Upper lobe of left lung (tissue), 6 donors: ENCODE measurements at regions not wholly inside any gene's neighbourhood (a gene's known extent, or its start where the extent isn't known, plus 50 kb on each side); places are given as distances from the start of the nearest gene placed in this dataset.
"Not testable (repeated sequence)": the region's sequence is repeated elsewhere in the genome, so short reads cannot be mapped to it uniquely, and the experiment has no call there.

Experiments
- ATAC-seq, 2 donors: fragments of 200-7000 bp; cut with Tn5 transposase; one replicate each; pipeline ENCODE4 v1.9.1; 2022; ENCODE audit warnings: mild to moderate bottlenecking in 2 of 2, moderate library complexity in 2 of 2; ENCODE audit not compliant: low FRiP score in 2 of 2
- DNase-seq, 2 donors: peaks; one replicate each; pipeline ENCODE4 v3.0.0-alpha.2; 2019 to 2020
- H3K27ac ChIP-seq, 4 donors: fragments of 200-600 bp; sonication (generic); one replicate each; pipeline ENCODE4 v1.5.1; 2016 to 2019
- H3K27me3 ChIP-seq, 4 donors: fragments of 200-600 bp; sonication (generic); one replicate each; pipeline ENCODE4 v1.5.1; 2017 to 2019
- H3K36me3 ChIP-seq, 4 donors: fragments of 200-600 bp; sonication (generic); one replicate each; pipeline ENCODE4 v1.5.1; 2016 to 2019
- H3K4me1 ChIP-seq, 4 donors: fragments of 200-600 bp; sonication (generic); one replicate each; pipeline ENCODE4 v1.5.1; 2018 to 2019
- H3K4me3 ChIP-seq, 4 donors: fragments of 200-600 bp; sonication (generic); one replicate each; pipeline ENCODE4 v1.5.1; 2017 to 2019; ENCODE audit warnings: mild to moderate bottlenecking in 2 of 4, moderate library complexity in 1 of 4
- H3K9me3 ChIP-seq, 4 donors: fragments of 200-600 bp; sonication (generic); one replicate each; pipeline ENCODE4 v1.5.1; 2018 to 2019
- EP300 ChIP-seq, 4 donors: sonication (generic); formaldehyde crosslinking; IDR thresholded peaks; one replicate each; pipeline ENCODE4 v1.5.1; 2017; ENCODE audit warnings: antibody characterized with exemption in 4 of 4, control low read depth in 2 of 4
- POLR2A ChIP-seq, 4 donors: fragments of 450-650 bp; IDR thresholded peaks; one replicate each; pipeline ENCODE4 v1.5.1; 2016 to 2017; ENCODE audit warnings: antibody characterized with exemption in 4 of 4, mild to moderate bottlenecking in 2 of 4
- POLR2AphosphoS5 ChIP-seq, 2 donors: sonication (generic); formaldehyde crosslinking; IDR thresholded peaks; one replicate each; pipeline ENCODE4 v1.5.1; 2017; ENCODE audit warnings: antibody characterized with exemption in 2 of 2
- WGBS, 2 donors: methylation state at CpG; one replicate each; pipeline ENCODE4 v1.1.5; 2017 to 2018; 5-methylcytosine and 5-hydroxymethylcytosine counted together
- TF ChIP-seq, protein P1 (sequence below), 6 experiments: fragments of 450-650 bp in 4 of 6; fragments of 200-600 bp in 2 of 6; sonication (generic) in 2 of 6; IDR thresholded peaks; one replicate each; pipeline ENCODE4 v1.5.1; 2016 to 2019; ENCODE audit warnings: antibody characterized with exemption in 6 of 6
- donor health status: DM: no; HTN: no; CAD: no; lungs with moderate emphysema.
- donor health status: DM: no; HTN: yes; CAD: no; lungs with severe emphysema.

DNA sequence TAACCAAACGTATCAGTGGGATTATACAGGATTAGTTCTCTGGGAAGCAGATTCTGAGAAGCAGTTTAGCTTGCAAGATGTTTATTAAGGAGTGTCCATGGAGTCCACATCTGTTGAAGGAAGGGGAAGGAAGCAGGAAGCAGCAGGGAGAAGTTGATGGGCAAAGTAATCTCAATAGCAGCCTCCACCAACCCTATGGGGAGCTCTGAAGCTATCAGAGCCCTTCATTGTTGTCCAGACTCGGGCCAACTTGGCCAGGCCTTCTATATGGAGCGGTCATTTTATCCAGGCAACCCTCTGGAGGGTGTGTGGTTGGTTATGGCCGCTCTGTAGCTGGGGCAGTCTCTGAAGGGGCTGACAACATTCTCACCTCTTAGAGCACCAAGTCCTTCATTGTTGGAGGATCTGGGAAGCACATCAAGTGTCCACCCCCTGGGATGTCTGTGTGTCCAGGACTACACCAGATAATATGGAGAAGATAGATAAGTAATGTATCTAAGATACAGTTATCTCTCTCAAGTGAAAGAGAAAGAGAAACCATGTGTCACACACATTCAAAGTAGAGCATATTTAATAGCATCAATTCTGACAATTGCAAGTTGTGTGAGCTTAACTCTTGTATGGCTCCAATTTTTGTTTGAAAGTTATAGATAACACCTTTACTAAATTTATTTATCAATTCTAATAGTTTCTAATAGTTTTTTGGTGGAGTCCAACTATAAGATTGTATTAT is 101.7 kb upstream of the TRIM77 start:
- peaks cover 0 to 6% (median 0%) of the 10 kb centered on the region in 4 donors for H3K4me1 ChIP-seq
- 61 to 65% methylated on average over 4 of the region's 4 CpGs for WGBS, 2 donors
- H3K36me3 ChIP-seq = no peaks in the 10 kb centered on the region
- TF ChIP-seq, protein P1, sequence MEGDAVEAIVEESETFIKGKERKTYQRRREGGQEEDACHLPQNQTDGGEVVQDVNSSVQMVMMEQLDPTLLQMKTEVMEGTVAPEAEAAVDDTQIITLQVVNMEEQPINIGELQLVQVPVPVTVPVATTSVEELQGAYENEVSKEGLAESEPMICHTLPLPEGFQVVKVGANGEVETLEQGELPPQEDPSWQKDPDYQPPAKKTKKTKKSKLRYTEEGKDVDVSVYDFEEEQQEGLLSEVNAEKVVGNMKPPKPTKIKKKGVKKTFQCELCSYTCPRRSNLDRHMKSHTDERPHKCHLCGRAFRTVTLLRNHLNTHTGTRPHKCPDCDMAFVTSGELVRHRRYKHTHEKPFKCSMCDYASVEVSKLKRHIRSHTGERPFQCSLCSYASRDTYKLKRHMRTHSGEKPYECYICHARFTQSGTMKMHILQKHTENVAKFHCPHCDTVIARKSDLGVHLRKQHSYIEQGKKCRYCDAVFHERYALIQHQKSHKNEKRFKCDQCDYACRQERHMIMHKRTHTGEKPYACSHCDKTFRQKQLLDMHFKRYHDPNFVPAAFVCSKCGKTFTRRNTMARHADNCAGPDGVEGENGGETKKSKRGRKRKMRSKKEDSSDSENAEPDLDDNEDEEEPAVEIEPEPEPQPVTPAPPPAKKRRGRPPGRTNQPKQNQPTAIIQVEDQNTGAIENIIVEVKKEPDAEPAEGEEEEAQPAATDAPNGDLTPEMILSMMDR (IDR thresholded peaks at IDR 0.05) = no peak
- no peak for TF ChIP-seq POLR2A (IDR thresholded peaks at IDR 0.05)
- TF ChIP-seq POLR2AphosphoS5 (IDR thresholded peaks at IDR 0.05) = no peak
- no peak for TF ChIP-seq EP300 (IDR thresholded peaks at IDR 0.05)
- H3K27ac ChIP-seq = no peak overlapping the region
- H3K4me3 ChIP-seq = no peak overlapping the region
- no peaks in the 10 kb centered on the region for H3K9me3 ChIP-seq
- DNase-seq (no peak), ATAC-seq (peak in 1 of 2 donors; percentile 59)
- no peaks in the 10 kb centered on the region for H3K27me3 ChIP-seq

DNA sequence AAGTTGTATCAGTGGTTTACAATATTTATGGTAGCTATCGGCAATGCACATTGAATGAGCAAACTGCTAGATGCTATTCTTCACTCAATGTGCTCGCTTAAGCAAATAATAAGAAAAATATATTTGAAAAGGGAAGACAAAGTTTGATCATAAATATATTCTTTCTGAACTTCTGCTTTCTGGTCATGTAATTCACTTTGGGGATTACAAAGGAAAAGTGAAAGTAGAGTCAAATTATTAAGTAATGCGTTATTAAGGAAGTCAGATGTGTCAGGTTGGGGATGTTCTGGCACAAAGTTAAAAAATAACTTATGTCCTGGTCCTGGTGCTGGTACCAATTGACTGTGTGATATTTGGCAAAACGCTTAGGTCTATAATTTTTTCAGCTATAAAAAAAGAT is 98.0 kb upstream of the TRIM77 start:
- H3K4me3 ChIP-seq = no peak overlapping the region
- no peaks in the 10 kb centered on the region for H3K36me3 ChIP-seq
- H3K27ac ChIP-seq = no peak overlapping the region
- WGBS, 2 donors = 55 to 63% methylated on average over 4 of the region's 4 CpGs
- TF ChIP-seq, protein P1 (IDR thresholded peaks at IDR 0.05) = no peak
- TF ChIP-seq EP300 (IDR thresholded peaks at IDR 0.05) (no peak), POLR2A (IDR thresholded peaks at IDR 0.05) (no peak), POLR2AphosphoS5 (IDR thresholded peaks at IDR 0.05) (no peak)
- H3K4me1 ChIP-seq = peaks cover 0 to 6% (median 0%) of the 10 kb centered on the region in 4 donors
- H3K9me3 ChIP-seq = no peaks in the 10 kb centered on the region
- ATAC-seq (no peak), DNase-seq (no peak)
- no peaks in the 10 kb centered on the region for H3K27me3 ChIP-seq

DNA sequence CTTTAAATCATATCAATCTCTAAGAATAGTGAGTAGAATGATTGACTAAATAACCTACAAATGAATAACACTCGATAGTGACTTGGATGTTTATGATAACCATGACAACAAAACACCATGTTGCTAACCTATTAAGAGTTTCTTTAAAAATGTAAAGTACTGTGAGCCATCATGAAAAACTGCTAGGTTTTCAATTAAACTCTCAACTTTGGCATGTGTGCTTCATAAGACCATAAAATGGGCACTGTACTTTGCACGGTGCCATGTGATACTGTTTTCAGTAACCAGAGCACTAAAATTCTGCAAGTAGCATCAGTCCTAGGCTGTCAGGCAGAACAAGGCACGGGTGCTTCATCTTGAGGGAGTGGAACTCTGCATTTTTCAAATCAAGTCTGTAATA is 96.2 kb upstream of the TRIM77 start:
- H3K36me3 ChIP-seq = no peaks in the 10 kb centered on the region
- WGBS, 2 donors = 81 to 83% methylated on average over 3 of the region's 3 CpGs
- TF ChIP-seq EP300 (IDR thresholded peaks at IDR 0.05) (no peak), POLR2AphosphoS5 (IDR thresholded peaks at IDR 0.05) (no peak), POLR2A (IDR thresholded peaks at IDR 0.05) (no peak)
- TF ChIP-seq, protein P1 (IDR thresholded peaks at IDR 0.05) = no peak
- H3K27ac ChIP-seq = no peak overlapping the region
- H3K4me1 ChIP-seq = peaks cover 0 to 6% (median 0%) of the 10 kb centered on the region in 4 donors
- no peaks in the 10 kb centered on the region for H3K27me3 ChIP-seq
- DNase-seq (no peak), ATAC-seq (no peak)
- no peaks in the 10 kb centered on the region for H3K9me3 ChIP-seq
- H3K4me3 ChIP-seq = no peak overlapping the region

DNA sequence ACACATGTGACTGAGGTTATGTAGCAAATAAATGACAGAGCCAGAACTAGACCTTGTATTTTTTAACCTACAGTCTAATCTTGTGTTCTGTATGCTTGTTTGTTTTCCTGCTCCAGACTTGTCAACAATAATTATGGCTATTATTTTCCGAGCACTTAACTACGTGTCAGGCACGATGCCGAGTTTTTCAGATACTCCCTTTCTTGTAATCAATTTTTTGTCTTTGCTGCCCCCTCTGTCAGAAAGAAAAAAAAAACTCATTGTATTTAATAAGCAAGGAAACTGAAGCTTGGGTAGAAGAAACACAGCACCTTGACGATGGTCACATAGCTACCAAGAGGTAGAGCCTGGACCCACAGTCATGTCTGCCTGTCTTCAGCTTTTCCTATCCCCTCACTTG is 95.7 kb upstream of the TRIM77 start:
- not testable (repeated sequence) for DNase-seq, H3K27ac ChIP-seq

DNA sequence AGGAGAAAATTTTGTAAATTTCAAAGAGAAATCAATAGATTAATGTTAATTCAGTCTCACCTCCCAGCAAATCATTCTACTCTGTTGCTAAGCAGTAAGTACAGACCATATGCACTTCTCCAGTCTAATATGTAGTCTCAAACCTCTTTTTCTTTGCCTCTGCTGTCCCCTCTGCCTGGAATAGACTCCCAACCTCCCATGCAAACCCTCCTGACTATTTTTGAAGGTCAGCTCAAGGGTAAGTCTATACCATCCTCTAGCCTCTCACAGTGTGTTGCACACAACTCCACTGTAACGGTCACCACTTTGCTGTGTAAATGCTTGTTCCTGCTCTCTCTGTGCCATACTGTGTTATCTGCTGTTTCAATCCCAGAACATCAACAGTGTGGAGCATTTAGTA is 94.5 kb upstream of the TRIM77 start:
- not testable (repeated sequence) for H3K4me3 ChIP-seq, DNase-seq, H3K4me1 ChIP-seq, H3K27ac ChIP-seq, H3K9me3 ChIP-seq, H3K27me3 ChIP-seq, H3K36me3 ChIP-seq
- WGBS, 2 donors = 94 to 95% methylated on average over 1 of the region's 1 CpG
- ATAC-seq = peak in 1 of 2 donors; percentile 27

More for the DNA sequence above, 95.7 kb upstream of the TRIM77 start:
- not testable (repeated sequence) for H3K9me3 ChIP-seq, H3K36me3 ChIP-seq, H3K4me3 ChIP-seq, H3K27me3 ChIP-seq, H3K4me1 ChIP-seq, ATAC-seq
- 47 to 57% methylated on average over 5 of the region's 5 CpGs for WGBS, 2 donors

DNA sequence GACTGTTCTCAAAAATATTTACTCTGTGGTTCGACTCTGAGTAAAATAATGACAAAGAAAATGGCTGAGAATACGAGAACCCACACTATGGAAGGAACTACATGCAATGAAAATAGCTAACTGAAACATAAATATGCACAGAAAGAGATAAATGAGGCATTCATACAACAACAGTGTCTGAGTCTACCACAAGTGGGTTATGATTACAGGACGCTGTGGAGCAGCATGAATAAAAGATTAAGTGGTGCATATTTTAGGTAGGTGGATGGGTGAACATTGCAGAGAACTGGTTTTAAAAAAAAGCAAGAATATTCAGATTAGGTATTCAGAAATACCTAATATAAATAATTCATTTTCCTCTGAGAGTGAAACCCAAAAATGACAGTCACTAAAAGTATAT is 93.9 kb upstream of the TRIM77 start:
- not testable (repeated sequence) for H3K4me1 ChIP-seq, H3K9me3 ChIP-seq, H3K36me3 ChIP-seq, H3K4me3 ChIP-seq, H3K27me3 ChIP-seq, H3K27ac ChIP-seq, DNase-seq, ATAC-seq
- 44 to 62% methylated on average over 3 of the region's 3 CpGs for WGBS, 2 donors
